Effector memory CD8-positive, alpha-beta T cell (primary cell): ENCODE measurements at regions not wholly inside any gene's neighbourhood (a gene's known extent, or its start where the extent isn't known, plus 50 kb on each side); places are given as distances from the start of the nearest gene placed in this dataset.
"Not testable (repeated sequence)": the region's sequence is repeated elsewhere in the genome, so short reads cannot be mapped to it uniquely, and the experiment has no call there.

Source experiments
- ATAC-seq: fragments of 150-1000 bp; cut with Tn5 transposase; replicated peaks from 2 replicates; pipeline ENCODE4 v1.10.0; 2021; ENCODE audit warnings: mild to moderate bottlenecking, moderate library complexity
- DNase-seq, 3 experiments: peaks; one replicate each; pipeline ENCODE4 v3.0.0; 2021
- H3K27ac Mint-ChIP-seq, 2 donors: one replicate each; pipeline ENCODE4 v1.8.0; 2022; ENCODE audit warnings: mild to moderate bottlenecking in 2 of 2, mixed read lengths in 2 of 2, moderate library complexity in 2 of 2
- H3K27me3 Mint-ChIP-seq, 2 donors: one replicate each; pipeline ENCODE4 v1.8.0; 2022; ENCODE audit warnings: mixed read lengths in 2 of 2
- H3K36me3 Mint-ChIP-seq: one replicate; pipeline ENCODE4 v1.8.0; 2022; ENCODE audit warnings: mild to moderate bottlenecking, moderate library complexity, mixed read lengths; ENCODE audit not compliant: insufficient read depth
- H3K4me1 Mint-ChIP-seq, 2 donors: one replicate each; pipeline ENCODE4 v1.8.0; 2022; ENCODE audit warnings: low read depth in 2 of 2, mixed read lengths in 2 of 2
- H3K4me3 Mint-ChIP-seq, 2 donors: one replicate each; pipeline ENCODE4 v1.8.0; 2022; ENCODE audit warnings: mild to moderate bottlenecking in 2 of 2, mixed read lengths in 2 of 2, moderate library complexity in 2 of 2
- H3K9me3 Mint-ChIP-seq, 2 donors: one replicate each; pipeline ENCODE4 v1.8.0; 2022; ENCODE audit warnings: mixed read lengths in 2 of 2

GRCh38 chr10:78212060-78212785 lies 178.6 kb downstream of the RPS24 start:
- no peak for DNase-seq
- ATAC-seq, result no peak
- no peaks in the 10 kb centered on the region for H3K9me3 Mint-ChIP-seq
- no peak overlapping the region for H3K4me3 Mint-ChIP-seq
- no peaks in the 10 kb centered on the region for H3K36me3 Mint-ChIP-seq
- peaks cover 31 to 60% of the 10 kb centered on the region in 2 donors for H3K27me3 Mint-ChIP-seq
- peaks cover 0 to 2% of the 10 kb centered on the region in 2 donors for H3K4me1 Mint-ChIP-seq
- no peak overlapping the region for H3K27ac Mint-ChIP-seq

GRCh38 chr10:78212786-78213175 lies 179.1 kb downstream of the RPS24 start:
- peaks cover 0 to 2% of the 10 kb centered on the region in 2 donors for H3K4me1 Mint-ChIP-seq
- no peak overlapping the region for H3K27ac Mint-ChIP-seq
- H3K36me3 Mint-ChIP-seq, result no peaks in the 10 kb centered on the region
- DNase-seq (no peak), ATAC-seq (no peak)
- H3K27me3 Mint-ChIP-seq, result peaks cover 35 to 65% of the 10 kb centered on the region in 2 donors
- no peaks in the 10 kb centered on the region for H3K9me3 Mint-ChIP-seq
- H3K4me3 Mint-ChIP-seq, result no peak overlapping the region

GRCh38 chr10:78214955-78215354 lies 181.3 kb downstream of the RPS24 start:
- no peak for ATAC-seq
- Mint-ChIP-seq H3K9me3 (no peaks in the 10 kb centered on the region), H3K4me3 (no peak overlapping the region), H3K36me3 (no peaks in the 10 kb centered on the region), H3K4me1 (peaks cover 0 to 2% of the 10 kb centered on the region in 2 donors), H3K27me3 (peaks cover 49 to 78% of the 10 kb centered on the region in 2 donors), H3K27ac (no peak overlapping the region)
- no peak for DNase-seq

- ATAC-seq, result no peak
Measured at GRCh38 chr10:78215645-78216044, 182.0 kb downstream of the RPS24 start.

GRCh38 chr10:78217336-78217735 lies 183.7 kb downstream of the RPS24 start:
- peaks cover 55 to 85% of the 10 kb centered on the region in 2 donors for H3K27me3 Mint-ChIP-seq
- H3K9me3 Mint-ChIP-seq, result no peaks in the 10 kb centered on the region
- H3K4me1 Mint-ChIP-seq, result peaks cover 0 to 2% of the 10 kb centered on the region in 2 donors
- no peak overlapping the region for H3K27ac Mint-ChIP-seq
- H3K36me3 Mint-ChIP-seq, result no peaks in the 10 kb centered on the region
- no peak for ATAC-seq
- DNase-seq, result no peak
- H3K4me3 Mint-ChIP-seq, result no peak overlapping the region

More at GRCh38 chr10:78215645-78216044, 182.0 kb downstream of the RPS24 start:
- no peak overlapping the region for H3K4me3 Mint-ChIP-seq
- H3K27ac Mint-ChIP-seq, result no peak overlapping the region
- H3K36me3 Mint-ChIP-seq, result no peaks in the 10 kb centered on the region
- no peak for DNase-seq
- H3K4me1 Mint-ChIP-seq, result peaks cover 0 to 2% of the 10 kb centered on the region in 2 donors
- no peaks in the 10 kb centered on the region for H3K9me3 Mint-ChIP-seq
- H3K27me3 Mint-ChIP-seq, result peaks cover 56 to 83% of the 10 kb centered on the region in 2 donors

GRCh38 chr10:78218798-78219490 lies 185.3 kb downstream of the RPS24 start:
- H3K27ac Mint-ChIP-seq, result no peak overlapping the region
- DNase-seq, result no peak
- H3K36me3 Mint-ChIP-seq, result no peaks in the 10 kb centered on the region
- ATAC-seq, result no peak
- no peaks in the 10 kb centered on the region for H3K9me3 Mint-ChIP-seq
- H3K27me3 Mint-ChIP-seq, result peaks cover 63 to 97% of the 10 kb centered on the region in 2 donors
- no peak overlapping the region for H3K4me3 Mint-ChIP-seq
- H3K4me1 Mint-ChIP-seq, result peaks cover 0 to 2% of the 10 kb centered on the region in 2 donors

- peaks cover 59 to 97% of the 10 kb centered on the region in 2 donors for H3K27me3 Mint-ChIP-seq
- not testable (repeated sequence) for H3K27ac Mint-ChIP-seq, H3K9me3 Mint-ChIP-seq, ATAC-seq, H3K4me1 Mint-ChIP-seq, H3K4me3 Mint-ChIP-seq, H3K36me3 Mint-ChIP-seq, DNase-seq
Measured at GRCh38 chr10:78219568-78219967, 185.9 kb downstream of the RPS24 start.

- H3K27ac Mint-ChIP-seq, result no peak overlapping the region
- DNase-seq (no peak), ATAC-seq (no peak)
- peaks cover 3% of the 10 kb centered on the region for H3K36me3 Mint-ChIP-seq
- H3K27me3 Mint-ChIP-seq, result peaks cover 58 to 97% of the 10 kb centered on the region in 2 donors
- no peak overlapping the region for H3K4me3 Mint-ChIP-seq
- H3K9me3 Mint-ChIP-seq, result no peaks in the 10 kb centered on the region
- H3K4me1 Mint-ChIP-seq, result no peaks in the 10 kb centered on the region
Measured at GRCh38 chr10:78220781-78221180, 187.1 kb downstream of the RPS24 start.

GRCh38 chr10:78222096-78222790 lies 188.6 kb downstream of the RPS24 start:
- no peak for ATAC-seq
- peaks cover 3% of the 10 kb centered on the region for H3K36me3 Mint-ChIP-seq
- no peak for DNase-seq
- H3K27me3 Mint-ChIP-seq, result peaks cover 56 to 91% of the 10 kb centered on the region in 2 donors
- H3K27ac Mint-ChIP-seq, result no peak overlapping the region
- H3K4me1 Mint-ChIP-seq, result no peaks in the 10 kb centered on the region
- H3K9me3 Mint-ChIP-seq, result no peaks in the 10 kb centered on the region
- no peak overlapping the region for H3K4me3 Mint-ChIP-seq

GRCh38 chr10:78223088-78223487 lies 189.4 kb downstream of the RPS24 start:
- ATAC-seq (no peak), DNase-seq (no peak)
- no peak overlapping the region for H3K27ac Mint-ChIP-seq
- H3K9me3 Mint-ChIP-seq, result no peaks in the 10 kb centered on the region
- peaks cover 56 to 91% of the 10 kb centered on the region in 2 donors for H3K27me3 Mint-ChIP-seq
- H3K4me3 Mint-ChIP-seq, result no peak overlapping the region
- H3K4me1 Mint-ChIP-seq, result no peaks in the 10 kb centered on the region
- peaks cover 3% of the 10 kb centered on the region for H3K36me3 Mint-ChIP-seq

GRCh38 chr10:78224602-78225001 lies 190.9 kb downstream of the RPS24 start:
- H3K9me3 Mint-ChIP-seq, result no peaks in the 10 kb centered on the region

GRCh38 chr10:78225594-78225993 lies 191.9 kb downstream of the RPS24 start:
- no peak for DNase-seq
- H3K4me1 Mint-ChIP-seq, result peaks cover 0 to 7% of the 10 kb centered on the region in 2 donors
- H3K9me3 Mint-ChIP-seq, result peaks cover 0 to 4% of the 10 kb centered on the region in 2 donors
- H3K27me3 Mint-ChIP-seq, result peaks cover 38 to 75% of the 10 kb centered on the region in 2 donors
- ATAC-seq, result no peak
- H3K36me3 Mint-ChIP-seq, result peaks cover 3% of the 10 kb centered on the region
- H3K4me3 Mint-ChIP-seq, result no peak overlapping the region
- H3K27ac Mint-ChIP-seq, result no peak overlapping the region

More at GRCh38 chr10:78224602-78225001, 190.9 kb downstream of the RPS24 start:
- H3K27ac Mint-ChIP-seq, result no peak overlapping the region
- DNase-seq (no peak), ATAC-seq (no peak)
- H3K36me3 Mint-ChIP-seq, result peaks cover 3% of the 10 kb centered on the region
- H3K4me3 Mint-ChIP-seq, result no peak overlapping the region
- H3K27me3 Mint-ChIP-seq, result peaks cover 48 to 85% of the 10 kb centered on the region in 2 donors
- H3K4me1 Mint-ChIP-seq, result no peaks in the 10 kb centered on the region

- Mint-ChIP-seq H3K9me3 (peaks cover 0 to 4% of the 10 kb centered on the region in 2 donors), H3K36me3 (peaks cover 3% of the 10 kb centered on the region), H3K27me3 (peaks cover 28 to 39% of the 10 kb centered on the region in 2 donors), H3K4me1 (peaks cover 0 to 9% of the 10 kb centered on the region in 2 donors), H3K4me3 (no peak overlapping the region), H3K27ac (no peak overlapping the region)
- DNase-seq, result no peak
- no peak for ATAC-seq
Measured at GRCh38 chr10:78229489-78229888, 195.8 kb downstream of the RPS24 start.
